HFF-Myc (cell line): ENCODE measurements at regions not wholly inside any gene's neighbourhood (a gene's known extent, or its start where the extent isn't known, plus 50 kb on each side); places are given as distances from the start of the nearest gene placed in this dataset.

Experiments used
- DNase-seq: peaks from one replicate; pipeline ENCODE4 v3.0.0-alpha.2; 2011; ENCODE audit warnings: low read depth; ENCODE audit errors: extremely low read depth
- H3K4me3 ChIP-seq: replicated peaks from 2 replicates; pipeline ENCODE4 v1.5.1; 2011; ENCODE audit warnings: low read depth, mild to moderate bottlenecking, control low read depth, low read length
- CTCF ChIP-seq: IDR thresholded peaks from 2 replicates; pipeline ENCODE4 v1.5.1; 2012; ENCODE audit warnings: mild to moderate bottlenecking, low read depth, low read length, control low read depth; ENCODE audit errors: missing control alignments

GRCh38 chr5:108579236-108579635 is 168.5 kb upstream of the FER start:
- no peak for TF ChIP-seq CTCF
- no peak for DNase-seq

GRCh38 chr5:108578791-108579190 is 168.9 kb upstream of the FER start:
- H3K4me3 ChIP-seq: no peak overlapping the region
- no peak for DNase-seq
- no peak for TF ChIP-seq CTCF

More at GRCh38 chr5:108579236-108579635, 168.5 kb upstream of the FER start:
- no peak overlapping the region for H3K4me3 ChIP-seq

DNA sequence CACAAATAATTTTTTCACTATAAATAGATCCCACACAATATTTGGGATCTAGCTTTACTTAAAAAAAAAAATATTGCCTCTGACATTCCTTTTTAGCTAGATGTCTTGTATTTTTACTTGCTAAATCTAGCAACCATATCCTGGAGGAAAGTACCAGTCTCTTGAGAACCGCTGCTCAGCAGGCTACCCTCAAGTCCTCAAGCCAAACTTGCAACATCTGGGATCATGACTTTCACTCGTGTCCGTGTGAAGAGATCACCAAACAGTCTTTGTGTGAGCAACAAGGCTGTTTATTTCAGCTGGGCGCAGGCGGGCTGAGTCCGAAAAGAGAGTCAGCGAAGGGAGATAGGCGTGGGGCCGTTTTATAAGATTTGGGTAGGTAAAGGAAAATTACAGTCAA is 180.3 kb upstream of the FER start:
- no peak for TF ChIP-seq CTCF
- no peak for DNase-seq

GRCh38 chr5:108564441-108564840 is 182.5 kb upstream of the FBXL17 start:
- TF ChIP-seq CTCF: no peak
- DNase-seq: no peak
- H3K4me3 ChIP-seq: no peak overlapping the region

More for the DNA sequence above, 180.3 kb upstream of the FER start:
- H3K4me3 ChIP-seq: no peak overlapping the region

DNA sequence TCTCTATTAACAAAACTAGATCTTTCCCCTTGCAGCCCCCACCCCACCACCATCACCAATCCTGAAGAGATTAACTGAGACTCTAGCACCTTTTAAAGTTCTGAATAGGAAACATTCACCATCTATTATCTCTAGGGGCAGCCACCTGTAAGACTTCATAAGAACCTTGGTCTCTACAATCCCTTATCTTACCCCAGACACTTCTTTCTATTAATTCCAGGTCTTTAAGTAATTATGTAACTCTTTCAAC is 180.2 kb upstream of the FBXL17 start:
- no peak for DNase-seq
- no peak for TF ChIP-seq CTCF
- no peak overlapping the region for H3K4me3 ChIP-seq

- no peak for TF ChIP-seq CTCF
- DNase-seq: no peak
- no peak overlapping the region for H3K4me3 ChIP-seq
Measured at GRCh38 chr5:108561416-108562204, 179.7 kb upstream of the FBXL17 start.

- DNase-seq: peak; percentile 1
- no peak for TF ChIP-seq CTCF
- H3K4me3 ChIP-seq: no peak overlapping the region
Measured at GRCh38 chr5:108560581-108560980, 178.7 kb upstream of the FBXL17 start.
